ENCODE measurements at regions not wholly inside any gene's neighbourhood (a gene's known extent, or its start where the extent isn't known, plus 50 kb on each side); places are given as distances from the start of the nearest gene placed in this dataset.

- TF ChIP-seq CTCF (IDR thresholded peaks at IDR 0.05 in 4 of 5, conservative IDR thresholded peaks at IDR 0.05 in 1 of 5) (no peak), POLR2A (IDR thresholded peaks at IDR 0.05) (no peak)
Observed at GRCh38 chr5:77828445-77828844, 52.3 kb upstream of the TBCA start.
